H1 (cell line): ENCODE measurements at regions not wholly inside any gene's neighbourhood (a gene's known extent, or its start where the extent isn't known, plus 50 kb on each side); places are given as distances from the start of the nearest gene placed in this dataset.

ENCODE experiments used
- E2F6 ChIP-seq: IDR thresholded peaks from 2 replicates; pipeline ENCODE4 v1.6.1; 2012; ENCODE audit warnings: inconsistent platforms
- MAFK ChIP-seq: IDR thresholded peaks from 2 replicates; pipeline ENCODE4 v1.6.1; 2012; ENCODE audit warnings: low read depth, mild to moderate bottlenecking, improper control_type of control experiment, low read length
- NANOG ChIP-seq: IDR thresholded peaks from 2 replicates; pipeline ENCODE4 v1.6.1; 2011; ENCODE audit warnings: low read length, low read depth, mild to moderate bottlenecking, inconsistent platforms; ENCODE audit not compliant: insufficient read depth, poor library complexity, severe bottlenecking
- NRF1 ChIP-seq: IDR thresholded peaks from 2 replicates; pipeline ENCODE4 v1.6.1; 2011; ENCODE audit warnings: mild to moderate bottlenecking, low read depth, low read length, improper control_type of control experiment
- RBBP5 ChIP-seq: IDR thresholded peaks from 2 replicates; pipeline ENCODE4 v1.7.1; 2012; ENCODE audit warnings: low read depth, mild to moderate bottlenecking, inconsistent platforms, low read length, moderate library complexity, borderline replicate concordance
- TEAD4 ChIP-seq: IDR thresholded peaks from 2 replicates; pipeline ENCODE4 v1.6.1; 2012; ENCODE audit warnings: low read depth, low read length, inconsistent platforms, mixed read lengths

- TF ChIP-seq E2F6: no peak
- TF ChIP-seq NRF1: no peak
- TF ChIP-seq TEAD4: no peak
- no peak for TF ChIP-seq RBBP5
- TF ChIP-seq NANOG: no peak
- TF ChIP-seq MAFK: no peak
Measured at GRCh38 chr9:108445431-108446071, 410.2 kb downstream of the ACTL7B start (continued).
